GM21367 (cell line): ENCODE measurements at regions not wholly inside any gene's neighbourhood (a gene's known extent, or its start where the extent isn't known, plus 50 kb on each side); places are given as distances from the start of the nearest gene placed in this dataset.

Experiments
- ATAC-seq: cut with Tn5 transposase; IDR thresholded peaks from one replicate; pipeline ENCODE4 v1.9.1; 2021; ENCODE audit not compliant: unreplicated experiment

DNA sequence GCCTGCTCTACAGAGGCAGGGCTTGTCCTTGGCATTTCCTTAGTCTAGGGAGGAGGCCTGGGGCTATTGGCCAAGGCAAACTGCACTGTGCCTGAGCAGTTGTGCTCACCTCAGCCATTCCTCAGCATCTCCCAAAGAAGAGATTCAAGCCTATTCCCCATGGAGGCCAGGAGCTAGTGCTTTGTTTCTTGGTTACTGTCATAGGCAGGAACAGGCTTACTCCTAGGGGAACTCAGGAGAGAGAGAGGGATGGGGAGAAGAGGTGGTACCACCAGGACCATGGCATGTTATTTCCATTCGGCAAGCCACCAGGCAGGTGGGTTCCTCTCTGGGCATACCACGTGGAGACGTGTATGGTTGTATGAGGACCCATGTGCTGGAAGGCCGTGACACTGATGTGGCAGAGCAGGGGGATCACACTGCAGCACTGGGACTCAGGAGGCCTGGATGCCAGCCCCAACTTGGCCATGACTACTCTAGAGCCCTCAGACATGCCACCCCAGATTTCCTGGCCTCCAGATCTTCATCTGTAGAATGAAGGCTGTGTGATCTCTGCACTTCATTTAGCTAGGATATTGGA, 233.7 kb downstream of the LOXHD1 start:
- ATAC-seq, result no peak

DNA sequence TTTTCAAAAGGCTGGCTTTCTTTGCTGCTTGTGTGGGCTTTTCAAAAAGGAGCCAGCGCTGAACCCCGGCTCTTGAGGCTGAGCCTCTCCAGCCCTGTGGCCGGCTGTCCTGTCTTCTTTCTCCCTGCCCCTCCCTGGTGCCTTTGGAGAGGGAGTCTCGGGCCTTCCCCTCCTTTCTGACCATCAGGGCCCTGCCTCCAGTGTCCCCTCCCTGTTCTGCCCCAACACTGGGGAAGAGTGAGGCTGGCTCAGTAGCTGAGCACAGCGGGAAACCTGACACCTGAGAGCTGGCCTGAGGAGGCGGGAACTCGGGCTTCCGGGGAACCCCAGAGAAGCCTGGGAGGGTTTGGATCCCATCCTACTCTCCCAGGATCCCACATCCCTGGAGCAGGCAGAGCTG, 232.1 kb downstream of the LOXHD1 start:
- ATAC-seq, result no peak

DNA sequence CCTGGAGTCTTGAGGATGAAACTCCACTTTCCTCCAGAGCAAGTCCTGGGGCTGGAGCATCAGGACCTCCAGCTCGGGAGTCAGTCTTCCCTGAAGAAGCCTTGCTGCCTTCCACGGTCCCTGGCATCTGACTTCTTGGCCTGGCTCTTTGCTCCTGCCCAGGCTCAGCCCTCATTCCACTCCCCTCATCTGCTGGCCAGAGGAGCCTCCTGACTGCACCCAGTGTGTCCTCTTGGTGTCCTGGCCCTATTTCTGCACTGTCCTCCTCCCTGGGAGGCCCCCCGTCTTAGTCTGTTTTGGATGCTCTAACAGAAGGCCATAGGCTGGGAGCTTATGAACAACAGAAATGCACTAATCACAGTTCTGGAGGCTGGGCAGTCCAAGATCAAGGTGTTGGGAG, 231.5 kb downstream of the LOXHD1 start:
- ATAC-seq, result no peak

DNA sequence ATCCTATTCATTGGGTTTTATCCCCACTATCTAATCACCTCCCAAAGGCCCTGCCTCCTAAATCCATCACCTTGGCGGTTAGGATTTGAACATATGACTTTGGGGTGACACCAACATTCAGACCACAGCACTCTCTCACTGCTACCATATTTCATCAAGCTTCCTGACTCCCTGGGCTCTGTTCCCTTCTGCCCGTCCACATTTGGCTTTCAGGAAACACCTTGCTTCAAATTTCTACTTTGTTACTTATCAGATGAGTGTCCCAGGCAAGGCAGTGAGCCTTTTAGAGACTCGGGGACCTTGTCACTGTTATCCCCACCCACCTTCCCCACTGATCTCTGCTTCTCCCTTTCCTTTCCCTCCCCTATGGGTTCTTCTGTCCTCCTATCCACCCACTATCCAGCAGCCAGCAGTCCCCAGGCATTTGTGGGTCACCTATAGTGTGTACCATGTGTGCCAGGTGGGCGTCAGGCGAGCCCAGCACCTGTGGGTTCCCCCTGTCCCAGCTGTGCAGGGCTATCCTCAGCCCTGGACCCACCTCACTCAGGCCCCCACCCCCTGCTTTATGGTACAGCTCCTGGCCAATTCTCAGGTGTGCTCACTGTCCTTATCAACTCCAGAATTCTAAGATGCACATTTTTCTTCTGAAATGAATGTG, 230.9 kb downstream of the LOXHD1 start:
- ATAC-seq, result no peak

DNA sequence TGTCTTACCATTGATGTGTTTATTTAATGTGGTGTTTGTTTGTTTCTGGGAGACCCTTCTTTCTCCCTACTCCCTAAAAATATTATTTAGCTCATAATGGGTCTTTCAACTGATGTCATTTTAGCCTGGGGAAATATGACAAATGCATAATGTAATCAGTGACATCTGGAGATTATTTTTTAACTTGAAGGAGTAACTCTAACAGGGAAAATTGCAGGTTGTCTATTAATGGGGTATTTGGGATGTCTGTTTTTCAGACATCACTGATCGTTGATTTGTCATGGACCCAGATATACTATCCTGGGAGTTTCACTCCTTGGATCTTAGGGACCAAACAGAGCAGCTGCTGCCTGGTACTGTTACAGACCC, 230.4 kb downstream of the LOXHD1 start:
- ATAC-seq, result no peak
